Heart left ventricle (tissue), 13 donors: ENCODE measurements at regions not wholly inside any gene's neighbourhood (a gene's known extent, or its start where the extent isn't known, plus 50 kb on each side); places are given as distances from the start of the nearest gene placed in this dataset.

Experiments
- POLR2A ChIP-seq, 2 donors: fragments of 450-650 bp; IDR thresholded peaks; one replicate each; pipeline ENCODE4 v1.6.1; 2017; ENCODE audit warnings: antibody characterized with exemption in 2 of 2, mild to moderate bottlenecking in 2 of 2, moderate library complexity in 2 of 2
- TF ChIP-seq, protein P1 (sequence below), 12 donors: fragments of 200-600 bp; sonication (generic) in 4 of 12; IDR thresholded peaks; one replicate each; pipeline versions ENCODE4 v1.5.0 to v1.8.0; 2018 to 2022; ENCODE audit warnings: antibody characterized with exemption in 12 of 12, mild to moderate bottlenecking in 5 of 12
- donor health status: ischemic (EF 13 %, LVEDD 7.1; RV severe dilation, severe dysfunction).
- donor health status: DM: no; HTN: yes; CAD: no.
- donor health status: DM: no; HTN: no; CAD: no.
- donor health status: ischemic (EF 25% LVEDD 6.9; RV normal size, moderate dysfunction).
- donor health status: ischemic (EF 25% LVEDD 5.7; RV mildly dilated, moderate dysfunction).
- donor health status: ischemic (EF 35%, LVEDD 5.7; RV mildly dilated, moderate dysfunction).
- donor health status: nonischemic (EF 11% LVEDD 7.7; RV severe dilation, severe dysfunction).
- donor health status: DM: yes; HTN: yes; CAD: no.
- donor health status: PGD.
- donor health status: ischemic (EF 29% LVEDD 5.4; RV normal size, mild dysfunction).
- donor health status: nonischemic (EF 23%, LVEDD 6.1; RV moderate dilation, normal function).

DNA sequence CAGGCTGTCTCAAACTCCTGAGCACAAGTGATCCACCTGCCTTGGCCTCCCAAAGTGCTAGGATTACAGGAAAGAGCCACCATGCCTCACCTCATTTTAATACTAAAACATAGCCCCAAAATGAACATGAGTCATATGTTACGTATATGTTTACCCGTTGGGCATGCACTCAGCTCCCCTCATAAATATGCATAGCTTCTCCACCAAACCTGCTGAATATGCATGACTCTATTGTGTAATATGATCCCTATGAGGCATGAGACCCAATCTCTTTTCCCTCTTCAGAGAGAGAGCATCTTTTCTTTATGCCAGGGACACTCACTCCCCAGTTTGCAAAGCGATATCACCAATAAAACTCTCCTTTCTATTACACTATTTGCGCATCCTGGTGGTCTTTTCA, 464.6 kb upstream of the USP9Y start:
- TF ChIP-seq, protein P1, sequence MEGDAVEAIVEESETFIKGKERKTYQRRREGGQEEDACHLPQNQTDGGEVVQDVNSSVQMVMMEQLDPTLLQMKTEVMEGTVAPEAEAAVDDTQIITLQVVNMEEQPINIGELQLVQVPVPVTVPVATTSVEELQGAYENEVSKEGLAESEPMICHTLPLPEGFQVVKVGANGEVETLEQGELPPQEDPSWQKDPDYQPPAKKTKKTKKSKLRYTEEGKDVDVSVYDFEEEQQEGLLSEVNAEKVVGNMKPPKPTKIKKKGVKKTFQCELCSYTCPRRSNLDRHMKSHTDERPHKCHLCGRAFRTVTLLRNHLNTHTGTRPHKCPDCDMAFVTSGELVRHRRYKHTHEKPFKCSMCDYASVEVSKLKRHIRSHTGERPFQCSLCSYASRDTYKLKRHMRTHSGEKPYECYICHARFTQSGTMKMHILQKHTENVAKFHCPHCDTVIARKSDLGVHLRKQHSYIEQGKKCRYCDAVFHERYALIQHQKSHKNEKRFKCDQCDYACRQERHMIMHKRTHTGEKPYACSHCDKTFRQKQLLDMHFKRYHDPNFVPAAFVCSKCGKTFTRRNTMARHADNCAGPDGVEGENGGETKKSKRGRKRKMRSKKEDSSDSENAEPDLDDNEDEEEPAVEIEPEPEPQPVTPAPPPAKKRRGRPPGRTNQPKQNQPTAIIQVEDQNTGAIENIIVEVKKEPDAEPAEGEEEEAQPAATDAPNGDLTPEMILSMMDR (IDR thresholded peaks at IDR 0.05), result no peak
- TF ChIP-seq POLR2A (IDR thresholded peaks at IDR 0.05), result no peak
